Calu3 (cell line): ENCODE measurements at regions not wholly inside any gene's neighbourhood (a gene's known extent, or its start where the extent isn't known, plus 50 kb on each side); places are given as distances from the start of the nearest gene placed in this dataset.

Source experiments
- BruUV-seq: library from RNA; stranded (reverse); fragments of 400-500 nt; replicated peaks from 2 replicates; lab custom pipeline; 2021; lab: Mats Ljungman, UMichigan
- CTCF ChIA-PET: fragments of 300-600 bp; sonication (Branson Sonifier 250); formaldehyde crosslinking; loops from one replicate; lab custom pipeline; 2022; ENCODE audit warnings: antibody characterized with exemption; lab: Charles Lee
- DNase-seq: peaks from one replicate; pipeline ENCODE4 v3.0.0; 2022
- H3K27ac Mint-ChIP-seq: one replicate; pipeline ENCODE4 v1.8.0; 2022; ENCODE audit warnings: mixed read lengths; ENCODE audit not compliant: unreplicated experiment
- H3K27me3 Mint-ChIP-seq: one replicate; pipeline ENCODE4 v1.8.0; 2022; ENCODE audit warnings: mixed read lengths; ENCODE audit not compliant: unreplicated experiment
- H3K36me3 Mint-ChIP-seq: one replicate; pipeline ENCODE4 v1.8.0; 2022; ENCODE audit warnings: mild to moderate bottlenecking, moderate library complexity, mixed read lengths; ENCODE audit not compliant: insufficient read depth, unreplicated experiment
- H3K4me1 Mint-ChIP-seq: one replicate; pipeline ENCODE4 v1.8.0; 2022; ENCODE audit warnings: mild to moderate bottlenecking, low read depth, mixed read lengths; ENCODE audit not compliant: unreplicated experiment
- H3K4me3 Mint-ChIP-seq: one replicate; pipeline ENCODE4 v1.8.0; 2022; ENCODE audit warnings: mild to moderate bottlenecking, low read depth, moderate library complexity, mixed read lengths; ENCODE audit not compliant: unreplicated experiment
- H3K9me3 Mint-ChIP-seq: one replicate; pipeline ENCODE4 v1.8.0; 2022; ENCODE audit warnings: low read depth, mixed read lengths; ENCODE audit not compliant: unreplicated experiment
- CTCF ChIP-seq: fragments of 200-600 bp; IDR thresholded peaks from one replicate; pipeline ENCODE4 v1.8.0; 2022; ENCODE audit warnings: antibody characterized with exemption; ENCODE audit not compliant: unreplicated experiment
- intact Hi-C: fragments of 100-400 bp; cut with micrococcal nuclease; formaldehyde crosslinking; loops from one replicate; pipeline ENCODE4 v1.10.0; 2022; ENCODE audit not compliant: unreplicated experiment

- CTCF ChIA-PET = no interaction called here
These were observed 416.9 kb upstream of the ID2 start for GRCh38 chr2:8264981-8265380.

GRCh38 chr2:8265476-8266226, 416.2 kb upstream of the ID2 start:
- no TSS peak for BruUV-seq
- DNase-seq = no peak
- H3K27me3 Mint-ChIP-seq = no peaks in the 10 kb centered on the region
- no peaks in the 10 kb centered on the region for H3K9me3 Mint-ChIP-seq
- no peaks in the 10 kb centered on the region for H3K4me1 Mint-ChIP-seq
- CTCF ChIA-PET = no interaction called here
- no peaks in the 10 kb centered on the region for H3K36me3 Mint-ChIP-seq
- H3K27ac Mint-ChIP-seq = no peak overlapping the region
- intact Hi-C loops = no loop called here
- TF ChIP-seq CTCF = no peak
- no peak overlapping the region for H3K4me3 Mint-ChIP-seq

More at GRCh38 chr2:8264981-8265380, 416.9 kb upstream of the ID2 start:
- no peak for DNase-seq
- no peak for TF ChIP-seq CTCF
- Mint-ChIP-seq H3K4me1 (no peaks in the 10 kb centered on the region), H3K27me3 (no peaks in the 10 kb centered on the region), H3K9me3 (no peaks in the 10 kb centered on the region), H3K4me3 (no peak overlapping the region), H3K36me3 (no peaks in the 10 kb centered on the region), H3K27ac (no peak overlapping the region)
- BruUV-seq = no TSS peak
- intact Hi-C loops = no loop called here

- no peaks in the 10 kb centered on the region for H3K4me1 Mint-ChIP-seq
- DNase-seq = no peak
- no TSS peak for BruUV-seq
- H3K27me3 Mint-ChIP-seq = no peaks in the 10 kb centered on the region
- no peak for TF ChIP-seq CTCF
- H3K9me3 Mint-ChIP-seq = no peaks in the 10 kb centered on the region
- H3K36me3 Mint-ChIP-seq = no peaks in the 10 kb centered on the region
- H3K27ac Mint-ChIP-seq = no peak overlapping the region
- CTCF ChIA-PET = no interaction called here
- no peak overlapping the region for H3K4me3 Mint-ChIP-seq
- intact Hi-C loops = no loop called here
These were observed 415.3 kb upstream of the ID2 start for GRCh38 chr2:8266563-8266962.

GRCh38 chr2:8267048-8267447, 414.8 kb upstream of the ID2 start:
- Mint-ChIP-seq H3K9me3 (peaks cover under 1% of the 10 kb centered on the region), H3K4me1 (no peaks in the 10 kb centered on the region), H3K36me3 (peaks cover 1% of the 10 kb centered on the region), H3K27ac (no peak overlapping the region), H3K27me3 (no peaks in the 10 kb centered on the region), H3K4me3 (no peak overlapping the region)
- TF ChIP-seq CTCF = no peak
- no TSS peak for BruUV-seq
- DNase-seq = no peak
- CTCF ChIA-PET = no interaction called here
- intact Hi-C loops = no loop called here
